Brain microvascular endothelial cell (primary cell): ENCODE measurements at regions not wholly inside any gene's neighbourhood (a gene's known extent, or its start where the extent isn't known, plus 50 kb on each side); places are given as distances from the start of the nearest gene placed in this dataset.

Source experiments
- DNase-seq: peaks from one replicate; pipeline ENCODE4 v3.0.0-alpha.2; 2020
- H3K27ac ChIP-seq: fragments of 250-450 bp; sonication (Bioruptor Pico); 2 replicates; pipeline ENCODE4 v1.5.1; 2020; ENCODE audit warnings: mild to moderate bottlenecking, moderate library complexity
- H3K27me3 ChIP-seq: fragments of 250-450 bp; sonication (Bioruptor Pico); replicated peaks from 2 replicates; pipeline ENCODE4 v1.5.1; 2020; ENCODE audit warnings: mild to moderate bottlenecking
- H3K36me3 ChIP-seq: fragments of 250-450 bp; sonication (Bioruptor Pico); replicated peaks from 2 replicates; pipeline ENCODE4 v1.5.1; 2020; ENCODE audit warnings: mild to moderate bottlenecking
- H3K4me3 ChIP-seq: 2 replicates; pipeline ENCODE4 v1.5.1; 2011; ENCODE audit warnings: low read depth, mild to moderate bottlenecking, control low read depth, low read length, moderate library complexity
- CTCF ChIP-seq: IDR thresholded peaks from 2 replicates; pipeline ENCODE4 v1.5.1; 2011; ENCODE audit warnings: low read depth, mild to moderate bottlenecking, moderate library complexity, low read length, control low read depth, inconsistent platforms; ENCODE audit errors: missing control alignments
- in situ Hi-C: cut with HindIII; loops from 2 replicates; pipeline ENCODE4 v1.10.0; 2017; ENCODE audit warnings: low sequenced_read_pairs, low pct_ligation_motif_present

- Histone ChIP-seq H3K4me3 (no peak overlapping the region), H3K27ac (no peak overlapping the region), H3K36me3 (no peaks in the 10 kb centered on the region), H3K27me3 (no peaks in the 10 kb centered on the region)
- DNase-seq = no peak
- no peak for TF ChIP-seq CTCF
- in situ Hi-C loops = no loop called here
Measured at GRCh38 chr2:221624475-221624874, 52.4 kb upstream of the EPHA4 start.
